ENCODE measurements at regions not wholly inside any gene's neighbourhood (a gene's known extent, or its start where the extent isn't known, plus 50 kb on each side); places are given as distances from the start of the nearest gene placed in this dataset.
"Not testable (repeated sequence)": the region's sequence is repeated elsewhere in the genome, so short reads cannot be mapped to it uniquely, and the experiment has no call there.

DNA sequence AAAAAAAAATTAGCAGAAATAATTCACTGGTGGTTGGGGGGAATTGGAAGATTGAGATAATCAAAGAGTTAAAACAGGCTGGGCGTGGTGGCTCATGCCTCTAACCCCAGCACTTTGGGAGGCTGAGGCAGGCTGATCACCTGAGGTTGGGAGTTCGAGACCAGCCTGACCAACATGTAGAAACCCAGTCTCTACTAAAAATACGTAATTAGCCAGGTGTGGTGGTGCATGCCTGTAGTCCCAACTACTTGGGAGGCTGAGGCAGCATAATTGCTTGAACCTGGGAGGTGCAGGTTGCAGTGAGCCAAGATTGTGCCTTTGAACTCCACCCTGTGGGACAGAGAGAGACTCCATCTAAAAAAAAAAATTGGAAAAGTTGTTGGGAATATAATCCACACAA is 173.2 kb upstream of the TPTE start:
- not testable (repeated sequence) for H3K36me3 Mint-ChIP-seq (ENCODE audit: insufficient read depth); H3K4me1 Mint-ChIP-seq (ENCODE audit: low read depth); DNase-seq; H3K27me3 Mint-ChIP-seq (ENCODE audit: low read depth); ATAC-seq; H3K4me3 Mint-ChIP-seq
- peaks cover 46% of the 10 kb centered on the region for H3K9me3 Mint-ChIP-seq

DNA sequence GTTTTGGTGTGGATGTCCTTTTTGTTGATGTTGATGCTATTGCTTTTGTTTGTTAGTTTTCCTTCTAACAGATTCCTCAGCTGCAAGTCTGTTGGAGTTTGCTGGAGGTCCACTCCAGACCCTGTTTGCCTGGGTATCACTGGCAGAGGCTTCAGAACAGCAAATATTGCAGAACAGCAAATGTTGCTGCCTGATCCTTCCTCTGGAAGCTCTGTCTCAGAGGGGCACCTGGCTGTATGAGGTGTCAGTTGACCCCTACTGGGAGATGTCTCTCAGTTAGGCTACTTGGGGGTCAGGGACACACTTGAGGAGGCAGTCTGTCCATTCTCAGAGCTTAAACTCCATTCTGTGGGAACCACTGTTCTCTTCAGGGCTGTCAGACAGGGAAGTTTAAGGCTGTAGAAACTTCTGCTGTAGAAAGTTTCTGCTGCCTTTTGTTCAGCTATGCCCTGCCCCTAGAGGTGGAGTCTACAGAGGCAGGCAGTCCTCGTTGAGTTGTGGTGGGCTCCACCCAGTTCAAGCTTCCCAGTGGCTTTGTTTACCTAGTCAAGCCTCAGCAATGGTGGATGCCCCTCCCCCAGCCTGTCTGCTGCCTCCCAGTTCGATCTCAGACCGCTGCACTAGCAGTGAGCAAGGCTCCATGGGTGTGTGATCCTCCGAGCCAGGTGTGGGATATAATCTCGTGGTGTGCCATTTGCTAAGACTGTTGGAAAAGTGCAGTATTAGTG is 166.4 kb upstream of the TPTE start:
- peaks cover 46% of the 10 kb centered on the region for H3K9me3 Mint-ChIP-seq
- H3K27me3 Mint-ChIP-seq (ENCODE audit: low read depth); H3K36me3 Mint-ChIP-seq (ENCODE audit: insufficient read depth); H3K4me1 Mint-ChIP-seq (ENCODE audit: low read depth); H3K4me3 Mint-ChIP-seq; ATAC-seq; DNase-seq: not testable (repeated sequence)

DNA sequence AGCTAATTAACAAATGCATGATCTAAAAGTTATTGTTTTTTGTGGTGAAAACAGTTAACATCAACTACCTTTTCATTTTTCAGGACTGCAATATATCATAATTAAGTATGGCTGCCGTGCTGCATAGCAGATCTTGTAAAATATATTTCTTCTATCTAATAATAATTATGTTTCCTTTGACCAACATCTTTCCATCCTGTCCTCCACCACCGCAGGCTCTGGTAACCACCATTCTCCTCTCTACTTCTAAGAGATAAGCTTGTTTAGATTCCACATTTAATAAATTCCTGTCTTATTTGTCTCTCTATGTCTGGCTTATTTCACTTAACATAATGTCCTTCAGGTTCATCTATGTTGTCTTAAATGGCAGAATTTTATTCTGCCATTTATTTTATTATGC is 162.3 kb upstream of the TPTE start:
- H3K9me3 Mint-ChIP-seq: peaks cover 48% of the 10 kb centered on the region
- not testable (repeated sequence) for H3K4me1 Mint-ChIP-seq (ENCODE audit: low read depth); H3K27me3 Mint-ChIP-seq (ENCODE audit: low read depth); H3K36me3 Mint-ChIP-seq (ENCODE audit: insufficient read depth); ATAC-seq; H3K4me3 Mint-ChIP-seq; DNase-seq

- DNase-seq; H3K4me3 Mint-ChIP-seq; ATAC-seq; H3K4me1 Mint-ChIP-seq (ENCODE audit: low read depth); H3K27me3 Mint-ChIP-seq (ENCODE audit: low read depth); H3K36me3 Mint-ChIP-seq (ENCODE audit: insufficient read depth): not testable (repeated sequence)
- peaks cover 43% of the 10 kb centered on the region for H3K9me3 Mint-ChIP-seq
Observed at GRCh38 chr21:10359911-10360310, 161.5 kb upstream of the TPTE start.

- not testable (repeated sequence) for H3K4me3 Mint-ChIP-seq; DNase-seq; H3K4me1 Mint-ChIP-seq (ENCODE audit: low read depth); H3K27me3 Mint-ChIP-seq (ENCODE audit: low read depth); H3K36me3 Mint-ChIP-seq (ENCODE audit: insufficient read depth)
- peak in 1 of 2 donors; percentile 12 for ATAC-seq
- peaks cover 42% of the 10 kb centered on the region for H3K9me3 Mint-ChIP-seq
Observed at GRCh38 chr21:10361214-10361736, 160.1 kb upstream of the TPTE start.

- not testable (repeated sequence) for H3K4me1 Mint-ChIP-seq (ENCODE audit: low read depth); H3K36me3 Mint-ChIP-seq (ENCODE audit: insufficient read depth)
- peaks cover 32% of the 10 kb centered on the region for H3K9me3 Mint-ChIP-seq
Observed at GRCh38 chr21:10362816-10363215, 158.6 kb upstream of the TPTE start.

GRCh38 chr21:10363321-10363720 is 158.1 kb upstream of the TPTE start:
- not testable (repeated sequence) for H3K4me1 Mint-ChIP-seq (ENCODE audit: low read depth); H3K36me3 Mint-ChIP-seq (ENCODE audit: insufficient read depth); H3K4me3 Mint-ChIP-seq; DNase-seq; H3K27me3 Mint-ChIP-seq (ENCODE audit: low read depth); ATAC-seq
- peaks cover 32% of the 10 kb centered on the region for H3K9me3 Mint-ChIP-seq

More at GRCh38 chr21:10362816-10363215, 158.6 kb upstream of the TPTE start:
- not testable (repeated sequence) for H3K27me3 Mint-ChIP-seq (ENCODE audit: low read depth); ATAC-seq; DNase-seq; H3K4me3 Mint-ChIP-seq

DNA sequence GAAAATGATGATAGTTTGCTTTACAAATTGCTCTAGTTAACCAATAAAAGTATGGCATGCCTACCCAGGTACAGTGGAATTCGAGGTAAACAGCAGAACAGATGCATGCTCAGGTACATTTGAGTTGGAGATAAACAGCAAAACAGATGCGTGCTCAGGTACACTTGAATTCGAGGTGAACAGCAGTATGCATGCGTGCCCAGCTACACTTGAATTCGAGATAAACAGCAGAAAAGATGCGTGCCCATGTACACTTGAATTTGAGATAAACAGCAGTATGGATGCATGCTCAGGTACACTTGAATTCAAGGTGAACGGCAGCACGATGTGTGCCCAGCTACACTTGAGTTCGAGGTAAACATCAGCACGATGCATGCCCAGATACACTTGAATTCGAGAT is 155.2 kb upstream of the TPTE start:
- H3K27me3 Mint-ChIP-seq (ENCODE audit: low read depth); H3K36me3 Mint-ChIP-seq (ENCODE audit: insufficient read depth); ATAC-seq: not testable (repeated sequence)

DNA sequence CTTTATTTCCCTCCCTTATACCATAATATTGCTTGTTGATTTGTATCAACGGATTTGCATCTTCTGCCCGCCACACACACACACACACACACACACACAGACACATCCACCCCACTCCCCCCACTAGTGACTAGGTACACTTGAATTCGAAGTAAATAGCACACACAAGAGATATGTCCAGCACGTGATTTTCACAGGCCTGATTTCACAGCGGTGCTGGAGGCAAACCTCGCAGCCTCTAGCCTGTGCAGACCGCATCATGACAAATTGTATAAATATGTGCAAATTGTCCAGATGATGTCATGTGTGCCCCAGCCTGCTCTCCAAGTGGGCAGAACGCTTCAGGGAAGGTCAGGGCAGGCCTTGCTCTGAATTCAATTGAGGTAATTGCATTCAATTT is 153.8 kb upstream of the TPTE start:
- not testable (repeated sequence) for H3K4me3 Mint-ChIP-seq; H3K4me1 Mint-ChIP-seq (ENCODE audit: low read depth); H3K9me3 Mint-ChIP-seq; H3K27me3 Mint-ChIP-seq (ENCODE audit: low read depth); H3K36me3 Mint-ChIP-seq (ENCODE audit: insufficient read depth); DNase-seq
- peak; percentile 11 to 27 for ATAC-seq

More for the DNA sequence above, 155.2 kb upstream of the TPTE start:
- not testable (repeated sequence) for DNase-seq; H3K4me1 Mint-ChIP-seq (ENCODE audit: low read depth); H3K4me3 Mint-ChIP-seq
- peaks cover 16% of the 10 kb centered on the region for H3K9me3 Mint-ChIP-seq

- not testable (repeated sequence) for H3K4me1 Mint-ChIP-seq (ENCODE audit: low read depth); DNase-seq; H3K36me3 Mint-ChIP-seq (ENCODE audit: insufficient read depth); H3K27me3 Mint-ChIP-seq (ENCODE audit: low read depth); H3K9me3 Mint-ChIP-seq; H3K4me3 Mint-ChIP-seq
- peak; percentile 26 to 48 for ATAC-seq
Observed at GRCh38 chr21:10368323-10368798, 153.0 kb upstream of the TPTE start.

DNA sequence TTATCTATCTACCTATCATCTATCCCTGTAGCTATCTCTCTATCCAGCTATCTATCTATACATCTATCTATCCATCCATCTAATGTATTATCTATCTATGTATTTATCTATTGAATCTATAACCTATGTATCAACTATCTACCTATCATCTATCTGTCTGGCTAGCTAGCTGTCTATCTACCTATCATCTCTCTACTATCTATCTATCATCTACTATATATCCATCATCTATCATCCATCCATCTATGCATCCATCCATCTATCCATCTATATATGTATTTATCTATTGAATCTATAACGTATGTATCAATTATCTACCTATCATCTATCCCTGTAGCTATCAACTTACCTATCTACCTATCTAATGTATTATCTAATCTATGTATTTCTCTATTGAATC is 152.1 kb upstream of the TPTE start:
- H3K4me3 Mint-ChIP-seq: not testable (repeated sequence)

GRCh38 chr21:10377758-10378157 is 143.6 kb upstream of the TPTE start:
- not testable (repeated sequence) for DNase-seq; H3K36me3 Mint-ChIP-seq (ENCODE audit: insufficient read depth); H3K27me3 Mint-ChIP-seq (ENCODE audit: low read depth); ATAC-seq; H3K4me1 Mint-ChIP-seq (ENCODE audit: low read depth); H3K4me3 Mint-ChIP-seq
- peaks cover 15% of the 10 kb centered on the region for H3K9me3 Mint-ChIP-seq

More for the DNA sequence above, 152.1 kb upstream of the TPTE start:
- H3K9me3 Mint-ChIP-seq; H3K4me1 Mint-ChIP-seq (ENCODE audit: low read depth); ATAC-seq; H3K36me3 Mint-ChIP-seq (ENCODE audit: insufficient read depth); H3K27me3 Mint-ChIP-seq (ENCODE audit: low read depth); DNase-seq: not testable (repeated sequence)

GRCh38 chr21:10379816-10380215 is 141.6 kb upstream of the TPTE start:
- not testable (repeated sequence) for ATAC-seq; H3K4me1 Mint-ChIP-seq (ENCODE audit: low read depth); DNase-seq; H3K27me3 Mint-ChIP-seq (ENCODE audit: low read depth); H3K4me3 Mint-ChIP-seq; H3K36me3 Mint-ChIP-seq (ENCODE audit: insufficient read depth)
- H3K9me3 Mint-ChIP-seq: peaks cover 15% of the 10 kb centered on the region

GRCh38 chr21:10381687-10382060 is 139.7 kb upstream of the TPTE start:
- H3K36me3 Mint-ChIP-seq (ENCODE audit: insufficient read depth); H3K9me3 Mint-ChIP-seq; H3K27me3 Mint-ChIP-seq (ENCODE audit: low read depth); DNase-seq; H3K4me3 Mint-ChIP-seq; ATAC-seq; H3K4me1 Mint-ChIP-seq (ENCODE audit: low read depth): not testable (repeated sequence)

GRCh38 chr21:10382135-10382534 is 139.2 kb upstream of the TPTE start:
- H3K4me3 Mint-ChIP-seq; ATAC-seq; H3K9me3 Mint-ChIP-seq; H3K36me3 Mint-ChIP-seq (ENCODE audit: insufficient read depth); DNase-seq; H3K4me1 Mint-ChIP-seq (ENCODE audit: low read depth); H3K27me3 Mint-ChIP-seq (ENCODE audit: low read depth): not testable (repeated sequence)
